Testis (tissue), 2 donors: ENCODE measurements at regions not wholly inside any gene's neighbourhood (a gene's known extent, or its start where the extent isn't known, plus 50 kb on each side); places are given as distances from the start of the nearest gene placed in this dataset.
A peak's percentile ranks its signal among the peaks of the same experiment; 100 is the strongest.

Experiments
- DNase-seq: peaks from one replicate; pipeline ENCODE4 v3.0.0-alpha.2; 2019
- H3K27ac ChIP-seq, 2 donors: fragments of 200-600 bp; sonication (generic); one replicate each; pipeline ENCODE4 v1.5.1; 2019
- H3K27me3 ChIP-seq: fragments of 200-600 bp; sonication (generic); one replicate; pipeline ENCODE4 v1.5.1; 2019
- H3K36me3 ChIP-seq: fragments of 200-600 bp; sonication (generic); one replicate; pipeline ENCODE4 v1.5.1; 2017; ENCODE audit warnings: low read depth; ENCODE audit errors: missing control alignments
- H3K4me1 ChIP-seq: fragments of 200-600 bp; sonication (generic); one replicate; pipeline ENCODE4 v1.5.1; 2019
- H3K4me3 ChIP-seq, 2 donors: fragments of 200-600 bp; sonication (generic); one replicate each; pipeline ENCODE4 v1.5.1; 2017 to 2019
- H3K9me3 ChIP-seq: fragments of 200-600 bp; sonication (generic); one replicate; pipeline ENCODE4 v1.5.1; 2017
- POLR2A ChIP-seq: fragments of 450-650 bp; IDR thresholded peaks from one replicate; pipeline ENCODE4 v1.6.1; 2017; ENCODE audit warnings: antibody characterized with exemption, mild to moderate bottlenecking, moderate library complexity
- WGBS, 2 donors: methylation state at CpG; one replicate each; pipeline ENCODE4 v1.1.5; 2018; 5-methylcytosine and 5-hydroxymethylcytosine counted together
- intact Hi-C: fragments of 100-400 bp; cut with DNase I; formaldehyde crosslinking; loops from one replicate; pipeline ENCODE4 v1.15.1; 2023; ENCODE audit warnings: low total_unique reads
- TF ChIP-seq, protein P1 (sequence below), 3 experiments: fragments of 450-650 bp in 2 of 3; fragments of 200-600 bp in 1 of 3; sonication (generic) in 1 of 3; IDR thresholded peaks; one replicate each; pipeline ENCODE4 v1.5.1; 2016 to 2019; ENCODE audit warnings: antibody characterized with exemption in 3 of 3, mild to moderate bottlenecking in 2 of 3, moderate library complexity in 1 of 3

DNA sequence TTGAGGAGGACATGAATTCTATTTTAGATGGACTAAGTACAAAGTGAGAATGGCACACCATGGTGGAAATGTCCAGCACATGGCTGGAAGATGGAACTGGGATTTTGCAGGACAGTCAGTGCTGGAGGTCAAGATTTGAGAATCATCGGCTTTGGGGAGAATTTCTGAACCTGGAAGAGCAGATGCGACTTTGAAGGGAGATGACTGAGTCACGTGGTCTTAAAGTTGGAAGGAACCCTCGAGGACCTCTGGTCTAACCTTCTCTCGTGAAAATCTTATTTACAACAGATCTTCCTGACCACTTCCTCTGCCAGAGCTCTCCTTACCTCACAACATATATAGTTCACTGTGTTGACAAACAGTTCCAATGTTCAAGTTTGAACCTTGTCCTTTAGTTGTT is 415.4 kb downstream of the ATP23 start:
- DNase-seq = no peak
- Histone ChIP-seq H3K27ac (no peak overlapping the region), H3K36me3 (no peaks in the 10 kb centered on the region), H3K27me3 (no peaks in the 10 kb centered on the region), H3K4me1 (peaks cover 7% of the 10 kb centered on the region), H3K9me3 (no peaks in the 10 kb centered on the region), H3K4me3 (no peak overlapping the region)
- no peak for TF ChIP-seq POLR2A
- TF ChIP-seq, protein P1, sequence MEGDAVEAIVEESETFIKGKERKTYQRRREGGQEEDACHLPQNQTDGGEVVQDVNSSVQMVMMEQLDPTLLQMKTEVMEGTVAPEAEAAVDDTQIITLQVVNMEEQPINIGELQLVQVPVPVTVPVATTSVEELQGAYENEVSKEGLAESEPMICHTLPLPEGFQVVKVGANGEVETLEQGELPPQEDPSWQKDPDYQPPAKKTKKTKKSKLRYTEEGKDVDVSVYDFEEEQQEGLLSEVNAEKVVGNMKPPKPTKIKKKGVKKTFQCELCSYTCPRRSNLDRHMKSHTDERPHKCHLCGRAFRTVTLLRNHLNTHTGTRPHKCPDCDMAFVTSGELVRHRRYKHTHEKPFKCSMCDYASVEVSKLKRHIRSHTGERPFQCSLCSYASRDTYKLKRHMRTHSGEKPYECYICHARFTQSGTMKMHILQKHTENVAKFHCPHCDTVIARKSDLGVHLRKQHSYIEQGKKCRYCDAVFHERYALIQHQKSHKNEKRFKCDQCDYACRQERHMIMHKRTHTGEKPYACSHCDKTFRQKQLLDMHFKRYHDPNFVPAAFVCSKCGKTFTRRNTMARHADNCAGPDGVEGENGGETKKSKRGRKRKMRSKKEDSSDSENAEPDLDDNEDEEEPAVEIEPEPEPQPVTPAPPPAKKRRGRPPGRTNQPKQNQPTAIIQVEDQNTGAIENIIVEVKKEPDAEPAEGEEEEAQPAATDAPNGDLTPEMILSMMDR (IDR thresholded peaks at IDR 0.05) = no peak
- intact Hi-C loops = no loop called here
- WGBS, 2 donors = 89 to 90% methylated on average over 5 of the region's 5 CpGs

DNA sequence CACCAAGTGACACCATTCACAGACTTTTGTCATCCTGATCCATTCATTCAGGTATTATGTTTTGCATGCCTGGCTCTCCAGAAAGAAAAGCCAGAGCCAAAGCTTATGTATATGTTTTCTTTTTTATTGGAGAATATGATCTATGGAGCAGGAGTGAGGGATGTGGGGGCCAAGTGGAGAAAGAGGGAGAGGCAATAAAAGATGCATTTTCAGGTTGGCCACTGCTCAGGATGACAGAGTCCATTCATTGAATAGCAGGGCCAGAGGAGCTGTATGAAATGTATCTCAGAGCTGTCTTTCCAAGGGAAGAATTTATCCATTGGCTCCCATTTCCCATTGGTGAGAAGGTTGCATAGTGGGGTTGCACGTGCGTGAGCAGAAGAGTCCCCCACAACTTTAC is 416.1 kb downstream of the ATP23 start:
- H3K27me3 ChIP-seq = no peaks in the 10 kb centered on the region
- peaks cover 7% of the 10 kb centered on the region for H3K4me1 ChIP-seq
- no peak for DNase-seq
- no peaks in the 10 kb centered on the region for H3K36me3 ChIP-seq
- intact Hi-C loops = no loop called here
- no peaks in the 10 kb centered on the region for H3K9me3 ChIP-seq
- TF ChIP-seq, protein P1 (IDR thresholded peaks at IDR 0.05) = no peak
- TF ChIP-seq POLR2A = no peak
- H3K4me3 ChIP-seq = no peak overlapping the region
- WGBS, 2 donors = 92 to 97% methylated on average over 2 of the region's 2 CpGs
- no peak overlapping the region for H3K27ac ChIP-seq

DNA sequence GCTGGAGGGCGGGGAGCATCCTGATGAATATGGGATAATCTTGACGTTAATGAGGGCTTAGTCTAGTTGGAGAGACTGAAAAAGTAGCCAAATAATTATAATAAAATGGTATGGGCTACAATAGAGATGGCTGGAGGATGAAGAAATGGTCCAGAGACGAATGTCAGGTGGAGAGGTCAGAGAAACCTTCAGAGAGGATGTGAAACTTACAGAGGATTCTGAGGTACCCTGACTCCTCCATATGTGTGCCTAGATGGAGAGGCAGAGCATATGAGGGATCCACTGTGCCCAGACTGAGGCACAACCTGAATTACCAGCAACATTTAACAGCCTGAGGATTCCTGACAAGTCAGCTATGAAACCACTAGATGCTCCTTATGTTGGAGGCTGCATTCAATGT is 417.0 kb downstream of the ATP23 start:
- Histone ChIP-seq H3K4me1 (peaks cover 7% of the 10 kb centered on the region), H3K27ac (no peak overlapping the region), H3K27me3 (no peaks in the 10 kb centered on the region), H3K9me3 (no peaks in the 10 kb centered on the region), H3K36me3 (no peaks in the 10 kb centered on the region), H3K4me3 (no peak overlapping the region)
- intact Hi-C loops = no loop called here
- TF ChIP-seq, protein P1 (IDR thresholded peaks at IDR 0.05) = no peak
- TF ChIP-seq POLR2A = no peak
- DNase-seq = no peak
- 64 to 77% methylated on average over 3 of the region's 3 CpGs for WGBS, 2 donors

DNA sequence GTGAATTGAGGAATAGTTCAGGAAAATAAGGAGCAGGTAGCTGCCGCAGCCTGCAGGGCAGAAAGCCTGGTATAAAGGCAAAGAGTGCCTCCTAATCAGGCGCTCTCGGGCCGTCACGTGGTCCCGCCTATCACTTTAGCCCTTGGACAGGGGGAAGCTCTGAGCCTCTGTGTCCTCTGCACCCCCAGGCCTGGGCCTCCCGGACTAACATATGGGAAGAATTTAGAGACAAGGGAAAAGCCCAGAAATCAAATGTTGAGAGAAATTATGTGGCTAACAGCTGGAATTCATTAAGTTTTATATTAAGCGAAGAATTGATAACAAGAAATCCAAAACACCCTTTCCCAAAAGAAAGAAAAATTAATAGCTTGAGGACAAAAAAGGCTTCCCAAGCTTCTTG is 417.7 kb downstream of the ATP23 start:
- WGBS, 2 donors = 54 to 64% methylated on average over 8 of the region's 8 CpGs
- peaks cover 7% of the 10 kb centered on the region for H3K4me1 ChIP-seq
- H3K4me3 ChIP-seq = no peak overlapping the region
- peak; percentile 23 for DNase-seq
- TF ChIP-seq, protein P1 (IDR thresholded peaks at IDR 0.05) = no peak
- TF ChIP-seq POLR2A = no peak
- no peaks in the 10 kb centered on the region for H3K27me3 ChIP-seq
- no peaks in the 10 kb centered on the region for H3K36me3 ChIP-seq
- no peaks in the 10 kb centered on the region for H3K9me3 ChIP-seq
- intact Hi-C loops = no loop called here
- no peak overlapping the region for H3K27ac ChIP-seq

DNA sequence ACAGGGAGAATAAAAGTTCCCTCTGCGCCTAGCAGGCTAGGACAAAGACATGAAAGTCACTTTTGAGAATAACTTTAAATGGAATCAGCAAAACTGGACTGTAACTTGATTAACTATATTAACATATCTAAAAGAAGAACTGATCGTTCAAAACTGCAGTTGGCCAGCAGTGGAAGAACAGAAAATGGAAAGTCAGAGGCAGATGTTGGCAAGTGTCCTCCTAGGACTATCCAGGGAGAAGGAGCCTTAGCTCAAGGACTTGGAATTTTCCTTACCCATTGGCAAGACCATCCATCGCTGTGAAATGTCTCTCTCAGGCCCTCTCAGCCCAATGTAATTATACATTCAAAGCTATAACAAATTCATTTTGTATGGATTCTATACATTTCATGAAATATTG is 419.7 kb downstream of the ATP23 start:
- H3K4me1 ChIP-seq = peaks cover 7% of the 10 kb centered on the region
- intact Hi-C loops = no loop called here

More for the DNA sequence above, 419.7 kb downstream of the ATP23 start:
- H3K36me3 ChIP-seq = no peaks in the 10 kb centered on the region
- H3K4me3 ChIP-seq = no peak overlapping the region
- TF ChIP-seq, protein P1 (IDR thresholded peaks at IDR 0.05) = no peak
- TF ChIP-seq POLR2A = no peak
- no peaks in the 10 kb centered on the region for H3K9me3 ChIP-seq
- H3K27ac ChIP-seq = no peak overlapping the region
- no peak for DNase-seq
- H3K27me3 ChIP-seq = no peaks in the 10 kb centered on the region
- 62 to 65% methylated on average over 3 of the region's 3 CpGs for WGBS, 2 donors
